OCI-LY7 (cell line): ENCODE measurements at regions not wholly inside any gene's neighbourhood (a gene's known extent, or its start where the extent isn't known, plus 50 kb on each side); places are given as distances from the start of the nearest gene placed in this dataset.

Source experiments
- BruUV-seq: library from RNA; stranded (reverse); fragments of 400-500 nt; replicated peaks from 2 replicates; lab custom pipeline; 2021; lab: Mats Ljungman, UMichigan
- CTCF ChIA-PET: fragments of 300-600 bp; sonication (Branson Sonifier 250); formaldehyde crosslinking; loops from one replicate; lab custom pipeline; 2022; ENCODE audit warnings: antibody characterized with exemption; ENCODE audit not compliant: unreplicated experiment; lab: Charles Lee
- POLR2A ChIA-PET: fragments of 300-600 bp; sonication (Branson Sonifier 250); formaldehyde crosslinking; loops from one replicate; lab custom pipeline; 2022; ENCODE audit warnings: antibody characterized with exemption; lab: Charles Lee
- DNase-seq: peaks from one replicate; pipeline ENCODE4 v3.0.0-alpha.2; 2015; ENCODE audit warnings: low spot score
- H2AFZ ChIP-seq: fragments of 200-600 bp; sonication (generic), shearing (Covaris generic); 2 replicates; pipeline ENCODE4 v1.6.1; 2014; ENCODE audit warnings: mild to moderate bottlenecking, antibody characterized with exemption, low read length, moderate library complexity
- H3K27ac ChIP-seq: fragments of 200-600 bp; sonication (generic); 2 replicates; pipeline ENCODE4 v1.5.1; 2014; ENCODE audit warnings: mixed run types, low read depth, mild to moderate bottlenecking, moderate library complexity, low read length, inconsistent platforms; ENCODE audit not compliant: poor library complexity, severe bottlenecking
- H3K36me3 ChIP-seq: fragments of 200-600 bp; sonication (generic); 2 replicates; pipeline ENCODE4 v1.6.1; 2014; ENCODE audit warnings: mild to moderate bottlenecking, antibody characterized with exemption, low read length, moderate library complexity, mixed read lengths; ENCODE audit not compliant: insufficient read depth
- H3K4me1 ChIP-seq: fragments of 200-600 bp; sonication (generic); 2 replicates; pipeline ENCODE4 v1.5.1; 2014; ENCODE audit warnings: mild to moderate bottlenecking, low read length; ENCODE audit not compliant: insufficient read depth, poor library complexity, severe bottlenecking
- H3K4me2 ChIP-seq: fragments of 200-600 bp; sonication (generic); 2 replicates; pipeline ENCODE4 v1.6.1; 2014; ENCODE audit warnings: mild to moderate bottlenecking, low read length
- H3K4me3 ChIP-seq: fragments of 200-600 bp; sonication (generic); 2 replicates; pipeline ENCODE4 v1.5.1; 2014; ENCODE audit warnings: mild to moderate bottlenecking, low read depth, low read length; ENCODE audit not compliant: poor library complexity, severe bottlenecking
- H3K79me2 ChIP-seq: fragments of 200-600 bp; sonication (generic); 2 replicates; pipeline ENCODE4 v1.6.1; 2016; ENCODE audit warnings: low read depth, mild to moderate bottlenecking, low read length, moderate library complexity, mixed read lengths; ENCODE audit not compliant: insufficient read depth
- H3K9me2 ChIP-seq: fragments of 200-600 bp; sonication (generic); 2 replicates; pipeline ENCODE4 v1.6.1; 2016; ENCODE audit warnings: mild to moderate bottlenecking, low read length, mixed read lengths; ENCODE audit not compliant: insufficient read depth
- H3K9me3 ChIP-seq: fragments of 200-600 bp; sonication (generic); 2 replicates; pipeline ENCODE4 v1.6.1; 2014; ENCODE audit warnings: mild to moderate bottlenecking, mixed run types, low read length, mixed read lengths
- H4K20me1 ChIP-seq: fragments of 200-600 bp; sonication (generic); 2 replicates; pipeline ENCODE4 v1.6.1; 2014; ENCODE audit warnings: mild to moderate bottlenecking, antibody characterized with exemption, low read length, moderate library complexity, mixed read lengths; ENCODE audit not compliant: insufficient read depth
- EZH2phosphoT487 ChIP-seq: fragments of 200-600 bp; sonication (generic); IDR thresholded peaks from 2 replicates; pipeline ENCODE4 v1.6.1; 2018; ENCODE audit warnings: low read depth, borderline replicate concordance, mild to moderate bottlenecking, mixed run types, antibody characterized with exemption, low read length, moderate library complexity, mixed read lengths
- intact Hi-C: fragments of 100-400 bp; cut with micrococcal nuclease; formaldehyde crosslinking; loops from one replicate; pipeline ENCODE4 v1.10.0; 2022; ENCODE audit not compliant: unreplicated experiment
- TF ChIP-seq, protein P1 (sequence below): fragments of 200-600 bp; sonication (generic); conservative IDR thresholded peaks from 2 replicates; pipeline ENCODE4 v1.5.1; 2014; ENCODE audit warnings: mild to moderate bottlenecking, antibody characterized with exemption, low read length, moderate library complexity, mixed read lengths

GRCh38 chr10:21289961-21290360 lies 235.5 kb downstream of the SKIDA1 start:
- Histone ChIP-seq H2AFZ (no peak overlapping the region), H3K27ac (no peak overlapping the region), H3K9me3 (no peaks in the 10 kb centered on the region), H3K36me3 (no peaks in the 10 kb centered on the region), H3K4me3 (no peak overlapping the region), H3K79me2 (no peaks in the 10 kb centered on the region), H3K9me2 (no peaks in the 10 kb centered on the region), H3K4me1 (no peaks in the 10 kb centered on the region), H4K20me1 (no peaks in the 10 kb centered on the region), H3K4me2 (no peak overlapping the region)
- no peak for DNase-seq
- TF ChIP-seq, protein P1, sequence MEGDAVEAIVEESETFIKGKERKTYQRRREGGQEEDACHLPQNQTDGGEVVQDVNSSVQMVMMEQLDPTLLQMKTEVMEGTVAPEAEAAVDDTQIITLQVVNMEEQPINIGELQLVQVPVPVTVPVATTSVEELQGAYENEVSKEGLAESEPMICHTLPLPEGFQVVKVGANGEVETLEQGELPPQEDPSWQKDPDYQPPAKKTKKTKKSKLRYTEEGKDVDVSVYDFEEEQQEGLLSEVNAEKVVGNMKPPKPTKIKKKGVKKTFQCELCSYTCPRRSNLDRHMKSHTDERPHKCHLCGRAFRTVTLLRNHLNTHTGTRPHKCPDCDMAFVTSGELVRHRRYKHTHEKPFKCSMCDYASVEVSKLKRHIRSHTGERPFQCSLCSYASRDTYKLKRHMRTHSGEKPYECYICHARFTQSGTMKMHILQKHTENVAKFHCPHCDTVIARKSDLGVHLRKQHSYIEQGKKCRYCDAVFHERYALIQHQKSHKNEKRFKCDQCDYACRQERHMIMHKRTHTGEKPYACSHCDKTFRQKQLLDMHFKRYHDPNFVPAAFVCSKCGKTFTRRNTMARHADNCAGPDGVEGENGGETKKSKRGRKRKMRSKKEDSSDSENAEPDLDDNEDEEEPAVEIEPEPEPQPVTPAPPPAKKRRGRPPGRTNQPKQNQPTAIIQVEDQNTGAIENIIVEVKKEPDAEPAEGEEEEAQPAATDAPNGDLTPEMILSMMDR = no peak
- TF ChIP-seq EZH2phosphoT487 = no peak
- intact Hi-C loops = no loop called here
- ChIA-PET CTCF (no interaction called here), POLR2A (interaction anchor here (0.6 kb wide), 2 partner anchors 11 to 419 kb away, joined by 6 read pairs; no protein-coding TSS in a partner anchor)
- BruUV-seq = no TSS peak

DNA sequence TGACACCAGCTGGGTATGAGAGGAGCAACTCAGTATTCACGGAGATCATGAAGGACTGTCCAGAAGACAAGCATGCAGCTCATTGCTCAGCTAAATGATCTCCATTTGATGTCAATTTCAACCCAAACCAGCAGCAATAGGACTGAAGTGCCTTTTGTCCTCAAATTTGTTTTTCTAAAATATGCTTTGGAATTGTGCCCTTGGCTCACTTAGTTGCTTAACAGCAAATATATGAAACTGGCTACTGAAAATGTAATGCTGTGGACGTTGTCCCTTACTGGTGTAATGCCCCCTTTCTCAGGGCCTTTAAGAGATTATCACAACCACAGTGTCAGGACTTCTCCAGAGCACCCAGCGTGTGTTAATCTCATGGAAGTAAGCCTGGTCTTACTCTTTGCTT lies 236.2 kb downstream of the SKIDA1 start:
- no peak for TF ChIP-seq EZH2phosphoT487
- TF ChIP-seq, protein P1 = no peak
- Histone ChIP-seq H3K27ac (no peak overlapping the region), H3K79me2 (no peaks in the 10 kb centered on the region), H3K4me1 (no peaks in the 10 kb centered on the region), H2AFZ (no peak overlapping the region), H3K4me3 (no peak overlapping the region), H3K9me2 (no peaks in the 10 kb centered on the region), H3K4me2 (no peak overlapping the region), H4K20me1 (no peaks in the 10 kb centered on the region), H3K36me3 (no peaks in the 10 kb centered on the region), H3K9me3 (no peaks in the 10 kb centered on the region)
- intact Hi-C loops = no loop called here
- ChIA-PET POLR2A (no interaction called here), CTCF (no interaction called here)
- DNase-seq = no peak
- BruUV-seq = no TSS peak

- Histone ChIP-seq H3K4me1 (no peaks in the 10 kb centered on the region), H3K9me2 (no peaks in the 10 kb centered on the region), H4K20me1 (no peaks in the 10 kb centered on the region), H3K4me2 (no peak overlapping the region), H3K9me3 (no peaks in the 10 kb centered on the region), H3K36me3 (no peaks in the 10 kb centered on the region), H3K27ac (no peak overlapping the region), H3K4me3 (no peak overlapping the region), H2AFZ (no peak overlapping the region), H3K79me2 (no peaks in the 10 kb centered on the region)
- no TSS peak for BruUV-seq
- no peak for DNase-seq
- intact Hi-C loops = no loop called here
- ChIA-PET POLR2A (no interaction called here), CTCF (no interaction called here)
- TF ChIP-seq EZH2phosphoT487 = no peak
- TF ChIP-seq, protein P1 = no peak
Observed at GRCh38 chr10:21285742-21286331, 239.6 kb downstream of the SKIDA1 start.
